GM20000 (cell line): ENCODE measurements at regions not wholly inside any gene's neighbourhood (a gene's known extent, or its start where the extent isn't known, plus 50 kb on each side); places are given as distances from the start of the nearest gene placed in this dataset.

ENCODE experiments used
- DNase-seq: peaks from one replicate; pipeline ENCODE4 v3.0.0; 2012; ENCODE audit warnings: low spot score
- CTCF ChIP-seq: IDR thresholded peaks from 2 replicates; pipeline ENCODE4 v1.5.1; 2012; ENCODE audit warnings: mild to moderate bottlenecking, control low read depth; ENCODE audit errors: extremely low read depth, missing control alignments

- no peak for TF ChIP-seq CTCF
- no peak for DNase-seq
These were observed 481.0 kb upstream of the CDH2 start for GRCh38 chr18:28657961-28658360.

- no peak for TF ChIP-seq CTCF
- DNase-seq = no peak
These were observed 475.7 kb upstream of the CDH2 start for GRCh38 chr18:28652654-28653053.

GRCh38 chr18:28651298-28651697 lies 474.4 kb upstream of the CDH2 start:
- no peak for TF ChIP-seq CTCF
- DNase-seq = no peak

- DNase-seq = no peak
- TF ChIP-seq CTCF = no peak
These were observed 473.9 kb upstream of the CDH2 start for GRCh38 chr18:28650860-28651259.

- TF ChIP-seq CTCF = no peak
- DNase-seq = no peak
These were observed 471.0 kb upstream of the CDH2 start for GRCh38 chr18:28647961-28648360.

- TF ChIP-seq CTCF = no peak
- no peak for DNase-seq
These were observed 461.0 kb upstream of the CDH2 start for GRCh38 chr18:28637897-28638296.

GRCh38 chr18:28635530-28635929 lies 458.6 kb upstream of the CDH2 start:
- DNase-seq = no peak
- TF ChIP-seq CTCF = no peak
